Naive thymus-derived CD8-positive, alpha-beta T cell (primary cell): ENCODE measurements at regions not wholly inside any gene's neighbourhood (a gene's known extent, or its start where the extent isn't known, plus 50 kb on each side); places are given as distances from the start of the nearest gene placed in this dataset.
"Not testable (repeated sequence)": the region's sequence is repeated elsewhere in the genome, so short reads cannot be mapped to it uniquely, and the experiment has no call there.

Source experiments
- ATAC-seq, 2 donors: fragments of 150-1000 bp; cut with Tn5 transposase in 1 of 2; sonication (Bioruptor Pico), chemical (Tn5 transposase) in 1 of 2; 1 replicate in 1 of 2; 2 replicates in 1 of 2; pipeline ENCODE4 v1.10.0; 2021; ENCODE audit warnings: mild to moderate bottlenecking in 2 of 2, moderate library complexity in 2 of 2
- POLR2A ChIA-PET: fragments of 350-600 bp; sonication (Branson Sonifier 250); formaldehyde crosslinking; loops from one replicate; lab custom pipeline; 2021; ENCODE audit warnings: antibody characterized with exemption; lab: Charles Lee
- DNase-seq, 10 donors: peaks; one replicate each; pipeline versions ENCODE4 v3.0.0 to v3.0.0-alpha.2; 2020 to 2022
- H3K27ac Mint-ChIP-seq, 10 donors: one replicate each; pipeline ENCODE4 v1.8.0; 2020 to 2022; ENCODE audit warnings: mild to moderate bottlenecking in 10 of 10, mixed read lengths in 10 of 10, moderate library complexity in 4 of 10, inconsistent platforms in 1 of 10
- H3K27me3 Mint-ChIP-seq, 5 donors: one replicate each; pipeline ENCODE4 v1.8.0; 2021 to 2022; ENCODE audit warnings: mixed read lengths in 5 of 5
- H3K36me3 Mint-ChIP-seq, 3 donors: one replicate each; pipeline ENCODE4 v1.8.0; 2020 to 2022; ENCODE audit warnings: mixed read lengths in 3 of 3, mild to moderate bottlenecking in 2 of 3, inconsistent platforms in 1 of 3
- H3K4me1 Mint-ChIP-seq, 4 donors: one replicate each; pipeline ENCODE4 v1.8.0; 2021 to 2022; ENCODE audit warnings: mixed read lengths in 4 of 4
- H3K4me3 Mint-ChIP-seq, 10 donors: one replicate each; pipeline ENCODE4 v1.8.0; 2020 to 2022; ENCODE audit warnings: mild to moderate bottlenecking in 10 of 10, mixed read lengths in 10 of 10, moderate library complexity in 6 of 10, inconsistent platforms in 1 of 10
- H3K9me3 Mint-ChIP-seq, 9 donors: one replicate each; pipeline ENCODE4 v1.8.0; 2020 to 2022; ENCODE audit warnings: mixed read lengths in 9 of 9, mild to moderate bottlenecking in 3 of 9, inconsistent platforms in 1 of 9, moderate library complexity in 1 of 9

GRCh38 chr10:22467393-22467792 is 122.1 kb downstream of the SPAG6 start:
- H3K9me3 Mint-ChIP-seq, H3K36me3 Mint-ChIP-seq, ATAC-seq, POLR2A ChIA-PET, H3K4me1 Mint-ChIP-seq, H3K27ac Mint-ChIP-seq, H3K4me3 Mint-ChIP-seq, DNase-seq: not testable (repeated sequence)
- H3K27me3 Mint-ChIP-seq = peaks cover 0 to 12% (median 9%) of the 10 kb centered on the region in 5 donors

DNA sequence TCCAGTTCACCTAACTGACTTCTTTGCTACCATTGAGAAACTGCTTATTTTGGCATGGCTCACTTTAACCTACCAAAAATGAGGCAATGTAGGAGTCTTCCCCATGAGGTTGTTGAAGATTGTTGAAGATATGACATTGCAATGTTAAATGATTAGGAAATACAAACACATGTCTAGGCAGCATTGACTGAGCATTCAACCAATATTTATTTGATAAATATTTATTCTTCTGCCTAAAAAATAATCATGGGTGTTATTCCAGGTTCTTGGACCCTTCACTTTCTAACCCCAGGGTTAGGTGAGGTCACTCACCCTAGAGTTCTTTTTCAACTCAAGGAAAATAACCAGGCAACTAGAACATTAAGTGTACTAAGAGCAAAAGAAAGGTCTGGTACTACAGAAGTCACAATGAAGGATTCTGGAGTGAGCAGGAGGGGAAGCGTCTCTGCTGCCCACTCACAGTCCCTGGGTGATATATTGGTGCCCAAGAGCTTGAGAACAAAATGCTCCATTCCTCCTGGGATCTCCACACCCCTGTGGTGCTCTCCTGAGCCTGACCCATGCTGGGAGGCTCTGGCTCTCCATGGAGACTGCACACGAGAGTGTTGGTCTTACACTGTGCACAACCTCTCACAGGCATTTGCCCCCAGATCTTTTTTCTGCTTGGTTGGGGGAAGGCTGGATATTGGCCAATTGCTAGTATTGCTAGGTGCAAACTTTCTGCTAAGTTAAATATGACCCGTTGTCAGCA is 123.4 kb downstream of the SPAG6 start:
- peaks cover 3 to 24% (median 10%) of the 10 kb centered on the region in 5 donors for H3K27me3 Mint-ChIP-seq
- H3K36me3 Mint-ChIP-seq = no peaks in the 10 kb centered on the region
- DNase-seq (no peak), ATAC-seq (no peak)
- POLR2A ChIA-PET = no interaction called here
- no peaks in the 10 kb centered on the region for H3K9me3 Mint-ChIP-seq
- no peak overlapping the region for H3K4me3 Mint-ChIP-seq
- H3K27ac Mint-ChIP-seq = no peak overlapping the region
- H3K4me1 Mint-ChIP-seq = peaks cover 0 to 2% (median 0%) of the 10 kb centered on the region in 4 donors

GRCh38 chr10:22473044-22473443 is 127.7 kb downstream of the SPAG6 start:
- Mint-ChIP-seq H3K9me3 (no peaks in the 10 kb centered on the region), H3K4me3 (no peak overlapping the region), H3K27me3 (peaks cover 22 to 59% (median 33%) of the 10 kb centered on the region in 5 donors), H3K4me1 (peaks cover 3 to 24% (median 11%) of the 10 kb centered on the region in 4 donors), H3K27ac (no peak overlapping the region), H3K36me3 (peaks cover 0 to 2% (median 0%) of the 10 kb centered on the region in 3 donors)
- DNase-seq = no peak
- ATAC-seq = no peak
- POLR2A ChIA-PET = no interaction called here

DNA sequence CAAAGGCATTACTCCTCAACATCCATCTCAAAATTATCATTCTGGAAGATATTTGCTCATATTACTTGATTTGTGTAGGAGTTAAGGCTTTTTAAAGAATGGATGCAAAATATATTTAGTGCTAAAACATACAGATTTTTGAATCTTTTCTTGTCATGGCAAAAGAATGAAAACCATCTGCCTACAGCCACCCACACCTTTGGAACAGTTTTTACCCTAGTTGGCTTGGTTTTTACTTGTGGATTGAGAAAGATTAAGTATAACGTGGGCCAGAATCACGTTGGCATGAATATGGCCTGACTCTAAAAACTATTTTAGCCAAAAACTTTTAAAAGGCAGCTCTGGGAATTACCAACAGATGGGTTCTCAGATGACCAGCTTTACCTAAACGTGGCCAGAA is 128.2 kb downstream of the SPAG6 start:
- no peaks in the 10 kb centered on the region for H3K9me3 Mint-ChIP-seq
- no peak overlapping the region for H3K4me3 Mint-ChIP-seq
- ATAC-seq = no peak
- POLR2A ChIA-PET = interaction anchor here (1.1 kb wide), 1 partner anchor 37 kb away, joined by 4 read pairs; no protein-coding TSS in a partner anchor
- DNase-seq = no peak
- peaks cover 23 to 63% (median 37%) of the 10 kb centered on the region in 5 donors for H3K27me3 Mint-ChIP-seq
- H3K27ac Mint-ChIP-seq = no peak overlapping the region
- H3K36me3 Mint-ChIP-seq = peaks cover 0 to 2% (median 0%) of the 10 kb centered on the region in 3 donors
- H3K4me1 Mint-ChIP-seq = peaks cover 3 to 24% (median 11%) of the 10 kb centered on the region in 4 donors

- POLR2A ChIA-PET = interaction anchor here (0.6 to 1.9 kb wide), 4 partner anchors 21 to 214 kb away, joined by 3 to 9 read pairs (median 3); no protein-coding TSS in a partner anchor
- peak overlapping the region in 3 of 10 donors; percentile 45 to 74 (median 56) for H3K27ac Mint-ChIP-seq
- peaks cover 29 to 88% (median 50%) of the 10 kb centered on the region in 5 donors for H3K27me3 Mint-ChIP-seq
Measured at GRCh38 chr10:22475651-22476600, 130.6 kb downstream of the SPAG6 start.

DNA sequence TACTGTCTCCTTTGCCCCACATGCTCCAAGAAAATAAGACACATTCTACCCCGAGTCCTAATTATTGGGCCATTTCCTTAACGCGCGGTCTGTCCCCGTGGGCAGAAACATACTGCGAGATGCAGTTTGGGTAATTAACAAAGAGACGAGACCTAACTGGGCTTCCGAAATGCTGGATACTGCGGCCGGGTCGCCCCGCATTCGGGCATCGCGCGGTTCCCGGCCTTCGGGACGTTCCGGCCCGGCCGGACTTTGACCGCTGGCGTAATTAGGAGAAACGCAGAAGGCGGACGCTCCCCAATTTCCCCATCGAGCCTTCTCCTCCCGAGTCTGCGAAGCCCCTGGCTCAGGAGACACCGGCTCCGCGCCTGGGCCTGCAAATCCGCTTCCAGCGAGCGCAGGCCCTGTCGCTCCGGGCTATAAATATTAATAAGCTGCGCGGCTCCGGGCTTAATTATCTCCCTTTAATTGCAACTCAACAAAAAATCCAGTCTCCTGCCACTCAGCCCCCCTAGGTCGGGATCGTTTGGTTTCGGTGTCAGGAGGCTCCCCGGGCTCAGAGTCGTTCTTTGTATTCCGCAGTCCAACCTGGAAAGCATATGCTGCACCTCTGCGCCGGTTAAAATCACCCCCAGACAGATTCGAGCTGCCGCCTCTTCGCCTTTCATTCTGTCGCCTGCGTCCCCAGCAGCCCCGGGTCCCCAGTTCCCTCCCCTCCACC is 131.5 kb downstream of the SPAG6 start:
- Mint-ChIP-seq H3K4me1 (peaks cover 5 to 24% (median 11%) of the 10 kb centered on the region in 4 donors), H3K9me3 (no peaks in the 10 kb centered on the region), H3K27ac (no peak overlapping the region), H3K27me3 (peaks cover 28 to 85% (median 52%) of the 10 kb centered on the region in 5 donors), H3K4me3 (peak overlapping the region; percentile 36 to 78 (median 69)), H3K36me3 (peaks cover 0 to 2% (median 0%) of the 10 kb centered on the region in 3 donors)
- DNase-seq (no peak), ATAC-seq (no peak)
- POLR2A ChIA-PET = interaction anchor here (1.2 to 1.9 kb wide), 2 partner anchors 22 to 40 kb away, joined by 3 to 9 read pairs; no protein-coding TSS in a partner anchor

More at GRCh38 chr10:22475651-22476600, 130.6 kb downstream of the SPAG6 start:
- peak overlapping the region; percentile 78 to 92 (median 88) for H3K4me3 Mint-ChIP-seq
- no peaks in the 10 kb centered on the region for H3K9me3 Mint-ChIP-seq
- DNase-seq (peak in 5 of 10 donors; percentile 2 to 17 (median 8)), ATAC-seq (peak; percentile 45 to 65)
- H3K36me3 Mint-ChIP-seq = peaks cover 0 to 2% (median 0%) of the 10 kb centered on the region in 3 donors
- peaks cover 3 to 24% (median 11%) of the 10 kb centered on the region in 4 donors for H3K4me1 Mint-ChIP-seq

GRCh38 chr10:22477334-22478287 is 132.3 kb downstream of the SPAG6 start:
- Mint-ChIP-seq H3K9me3 (no peaks in the 10 kb centered on the region), H3K4me1 (peaks cover 5 to 24% (median 15%) of the 10 kb centered on the region in 4 donors), H3K27me3 (peaks cover 23 to 76% (median 45%) of the 10 kb centered on the region in 5 donors), H3K4me3 (peak overlapping the region in 8 of 10 donors; percentile 32 to 78 (median 66)), H3K36me3 (peaks cover 0 to 2% (median 0%) of the 10 kb centered on the region in 3 donors), H3K27ac (no peak overlapping the region)
- ATAC-seq (no peak), DNase-seq (no peak)
- POLR2A ChIA-PET = no interaction called here

GRCh38 chr10:22478555-22479334 is 133.4 kb downstream of the SPAG6 start:
- ATAC-seq = no peak
- DNase-seq = no peak
- POLR2A ChIA-PET = interaction anchor here (1.0 kb wide), 1 partner anchor 41 kb away, joined by 3 read pairs; no protein-coding TSS in a partner anchor
- H3K4me1 Mint-ChIP-seq = peaks cover 5 to 24% (median 17%) of the 10 kb centered on the region in 4 donors
- peaks cover 23 to 66% (median 36%) of the 10 kb centered on the region in 5 donors for H3K27me3 Mint-ChIP-seq
- no peak overlapping the region for H3K4me3 Mint-ChIP-seq
- H3K36me3 Mint-ChIP-seq = peaks cover 0 to 2% (median 0%) of the 10 kb centered on the region in 3 donors
- peak overlapping the region in 1 of 10 donors; percentile 35 for H3K27ac Mint-ChIP-seq
- H3K9me3 Mint-ChIP-seq = no peaks in the 10 kb centered on the region

- Mint-ChIP-seq H3K4me1 (peaks cover 5 to 24% (median 17%) of the 10 kb centered on the region in 4 donors), H3K36me3 (peaks cover 0 to 2% (median 0%) of the 10 kb centered on the region in 3 donors), H3K27ac (no peak overlapping the region), H3K4me3 (no peak overlapping the region), H3K9me3 (no peaks in the 10 kb centered on the region), H3K27me3 (peaks cover 21 to 59% (median 31%) of the 10 kb centered on the region in 5 donors)
- ATAC-seq = no peak
- POLR2A ChIA-PET = interaction anchor here (1.0 kb wide), 1 partner anchor 41 kb away, joined by 3 read pairs; no protein-coding TSS in a partner anchor
- DNase-seq = no peak
Measured at GRCh38 chr10:22479419-22479818, 134.1 kb downstream of the SPAG6 start.

DNA sequence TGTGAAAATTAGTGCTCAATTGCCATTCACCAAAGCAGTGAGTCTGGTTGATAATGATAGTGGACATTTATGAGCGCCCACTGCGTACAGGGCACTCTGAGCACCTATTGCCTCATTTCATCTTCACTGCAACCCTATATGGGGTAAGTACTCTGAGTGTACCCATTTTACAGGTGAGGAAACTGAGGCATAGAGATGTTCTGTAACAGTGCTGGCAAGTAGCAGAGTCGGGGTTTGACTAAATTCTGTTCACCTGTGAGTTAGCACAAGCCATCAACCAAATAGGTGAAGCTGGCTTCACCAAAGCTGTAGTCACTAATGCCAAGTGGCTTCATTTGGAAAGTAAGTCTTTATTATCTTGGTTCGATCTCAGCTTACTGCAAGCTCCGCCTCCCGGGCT is 135.8 kb downstream of the SPAG6 start:
- no peak for DNase-seq
- POLR2A ChIA-PET = no interaction called here
- Mint-ChIP-seq H3K4me1 (peaks cover 2 to 12% (median 9%) of the 10 kb centered on the region in 4 donors), H3K9me3 (no peaks in the 10 kb centered on the region), H3K4me3 (no peak overlapping the region), H3K36me3 (peaks cover 0 to 2% (median 0%) of the 10 kb centered on the region in 3 donors), H3K27me3 (peaks cover 13 to 43% (median 18%) of the 10 kb centered on the region in 5 donors), H3K27ac (no peak overlapping the region)
- ATAC-seq = no peak
